IPS DF 4.7 (cell line): ENCODE measurements at regions not wholly inside any gene's neighbourhood (a gene's known extent, or its start where the extent isn't known, plus 50 kb on each side); places are given as distances from the start of the nearest gene placed in this dataset.

Experiments used
- DNase-seq: peaks from one replicate; pipeline ENCODE4 v3.0.0-alpha.2; 2013; ENCODE audit warnings: low spot score; ENCODE audit errors: extremely low read depth

DNA sequence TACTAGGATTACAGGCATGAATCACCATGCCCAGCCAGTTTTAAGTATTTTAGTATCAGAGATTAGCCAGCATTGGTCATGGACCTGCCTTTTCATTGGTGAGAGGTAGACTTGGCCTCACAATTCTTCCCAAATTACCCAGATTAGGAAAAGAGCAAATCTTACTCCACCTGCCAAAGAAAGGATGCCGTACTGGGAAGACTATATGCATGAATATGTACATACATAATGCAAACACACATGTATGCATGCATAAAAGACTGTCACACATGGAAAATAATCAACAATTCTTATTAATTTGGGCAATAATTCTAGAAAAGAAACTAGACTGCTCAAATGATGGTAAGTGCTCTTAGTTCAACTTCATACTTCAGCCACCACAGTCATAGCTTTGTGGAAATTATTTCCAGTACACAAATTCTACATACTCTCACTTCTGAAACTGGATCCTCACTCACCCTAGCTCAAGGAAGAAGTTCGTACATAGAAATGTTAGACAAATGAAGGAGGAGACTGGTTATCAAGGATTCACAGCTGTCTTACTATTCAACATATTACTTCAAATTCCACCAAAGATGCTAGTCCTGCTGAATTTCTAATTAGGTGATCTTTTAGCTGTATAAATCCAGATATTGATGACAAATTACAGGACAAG lies 73.7 kb downstream of the MINAR2 start:
- no peak for DNase-seq

DNA sequence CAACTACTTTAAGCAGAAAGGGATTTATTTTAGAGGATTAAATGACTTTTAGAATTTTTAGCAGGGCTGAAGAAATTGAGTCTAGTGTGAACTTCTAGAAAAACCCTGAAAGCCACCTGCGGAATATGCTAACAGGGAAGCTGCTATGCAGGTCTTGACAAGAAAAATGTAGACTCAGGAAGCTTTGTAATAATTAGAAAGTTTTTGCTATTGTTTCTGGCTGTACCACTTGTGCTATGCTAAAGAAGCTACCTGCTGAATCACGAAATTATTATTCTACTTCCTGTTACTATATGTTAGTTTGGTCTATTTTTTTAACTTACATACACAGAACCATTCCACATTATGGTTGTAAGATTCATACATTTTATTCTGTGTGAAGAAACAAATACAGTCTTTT lies 74.0 kb upstream of the CHSY3 start:
- no peak for DNase-seq

DNA sequence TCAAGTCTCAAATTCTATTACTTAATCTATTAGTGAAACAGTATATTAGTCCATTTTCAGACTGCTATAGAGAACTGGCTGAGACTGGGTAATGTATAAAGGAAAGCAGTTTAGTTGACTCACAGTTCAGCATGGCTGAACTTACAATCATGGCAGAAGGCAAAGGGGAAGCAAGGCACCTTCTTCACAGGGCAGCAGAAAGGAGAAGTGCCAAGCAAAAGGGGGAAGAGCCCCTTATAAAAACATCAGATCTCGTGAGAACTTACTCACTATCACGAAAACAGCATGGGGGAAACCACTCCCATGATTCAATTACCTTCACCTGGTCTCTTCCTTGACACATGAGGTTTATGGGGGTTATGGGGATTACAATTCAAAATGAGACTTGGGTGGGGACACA lies 67.9 kb upstream of the CHSY3 start:
- DNase-seq: no peak

DNA sequence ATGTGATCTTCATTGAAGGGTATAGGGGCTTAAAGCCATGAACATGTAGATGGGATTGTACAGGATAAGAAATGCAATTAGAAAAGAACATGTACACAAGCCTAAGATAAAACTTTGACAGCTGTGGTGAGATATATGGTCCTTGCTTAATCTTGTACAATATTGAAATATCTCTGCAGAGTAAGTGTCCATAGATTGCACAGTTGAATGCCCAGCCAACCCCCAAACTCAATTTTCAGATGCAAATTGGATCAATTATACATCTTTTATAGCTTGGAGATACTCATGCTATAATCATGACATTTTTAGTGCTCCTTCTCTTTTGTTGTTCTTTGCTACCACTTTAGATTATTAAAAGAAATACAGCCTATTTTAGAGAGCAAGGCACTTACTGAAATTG lies 59.5 kb upstream of the CHSY3 start:
- DNase-seq: no peak

DNA sequence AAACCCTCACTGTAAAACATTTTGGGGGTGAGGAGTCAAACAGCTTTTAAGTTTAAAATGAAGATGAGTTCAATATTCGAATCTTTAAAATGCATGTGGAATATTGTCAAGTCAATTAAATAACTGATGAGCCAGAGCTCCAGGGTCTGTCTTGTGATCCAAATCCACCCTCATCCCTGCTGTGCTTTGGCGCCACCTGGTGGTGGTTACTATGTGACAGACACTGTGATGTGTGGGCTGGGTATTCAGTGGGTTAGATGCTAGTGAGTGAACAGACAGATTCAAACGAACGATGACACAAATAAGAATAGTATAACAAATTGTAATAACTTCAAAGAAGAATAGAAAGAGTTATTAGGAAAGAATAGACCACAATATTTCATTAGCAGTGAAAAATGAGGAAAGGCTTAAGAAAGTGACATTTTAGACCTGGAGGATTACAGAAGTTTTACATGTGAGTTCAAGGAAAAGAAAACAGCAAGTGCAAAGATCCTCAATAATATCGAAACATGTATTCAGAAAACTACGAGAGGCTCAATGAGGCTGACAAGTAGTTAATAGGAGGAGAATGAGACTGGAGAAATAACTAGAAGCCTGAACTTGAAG lies 51.4 kb upstream of the CHSY3 start:
- DNase-seq: peak; percentile 62

DNA sequence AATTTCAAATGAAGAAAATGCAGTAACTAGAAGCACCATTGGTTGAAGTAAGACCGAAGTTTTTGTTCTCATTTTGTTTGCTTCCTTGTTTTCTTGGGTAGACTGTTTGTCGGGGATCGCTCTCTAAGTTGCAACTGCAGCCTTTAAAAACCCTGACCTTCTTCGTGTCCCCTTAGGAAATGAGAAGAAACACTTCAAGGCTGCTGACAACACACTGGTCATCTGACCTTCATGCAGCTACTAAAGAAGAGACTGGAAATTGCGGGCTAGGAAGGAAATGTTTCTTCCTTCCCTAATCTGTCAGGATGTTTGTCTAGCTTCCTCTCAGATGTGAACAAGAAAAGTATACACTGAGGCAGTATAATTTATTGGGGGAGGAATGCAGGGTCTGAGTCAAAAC lies 50.7 kb upstream of the CHSY3 start:
- DNase-seq: no peak
